GM13976 (cell line): ENCODE measurements at regions not wholly inside any gene's neighbourhood (a gene's known extent, or its start where the extent isn't known, plus 50 kb on each side); places are given as distances from the start of the nearest gene placed in this dataset.

Experiments used
- DNase-seq: peaks from one replicate; pipeline ENCODE4 v3.0.0; 2012; ENCODE audit warnings: low spot score
- in situ Hi-C: fragments of 300-500 bp; cut with MboI; formaldehyde crosslinking; loops from one replicate; pipeline ENCODE4 v1.12.0; 2022; ENCODE audit warnings: low sequenced_read_pairs, mixed read lengths, inconsistent platforms; ENCODE audit not compliant: unreplicated experiment
- TF ChIP-seq, protein P1 (sequence below): IDR thresholded peaks from 2 replicates; pipeline ENCODE4 v1.5.1; 2012; ENCODE audit warnings: borderline replicate concordance, mild to moderate bottlenecking; ENCODE audit not compliant: insufficient read depth; ENCODE audit errors: extremely low read depth, missing control alignments, control extremely low read depth

DNA sequence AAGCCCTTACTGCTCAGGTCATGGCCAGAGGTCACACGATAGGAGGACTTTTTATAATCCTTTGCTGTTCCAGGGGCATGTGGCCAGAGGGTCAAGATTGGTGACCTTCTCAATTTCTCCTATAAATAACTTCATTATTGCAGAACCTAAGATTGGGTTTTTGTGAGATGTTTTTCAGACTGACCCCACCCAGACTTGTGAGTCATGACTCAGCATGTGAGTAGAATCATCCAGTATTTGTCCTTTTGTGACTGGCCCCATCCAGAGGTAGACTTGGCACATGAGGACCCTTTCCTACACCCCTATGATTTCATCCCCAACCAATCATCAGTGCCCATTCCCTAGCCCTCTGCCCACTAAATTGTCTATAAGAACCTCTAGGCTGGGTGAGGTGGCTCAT is 84.5 kb upstream of the ABCC4 start:
- in situ Hi-C loops: loop anchor here (5.0 kb wide), 1 partner anchor 193 kb away; no protein-coding TSS in a partner anchor
- no peak for DNase-seq
- TF ChIP-seq, protein P1, sequence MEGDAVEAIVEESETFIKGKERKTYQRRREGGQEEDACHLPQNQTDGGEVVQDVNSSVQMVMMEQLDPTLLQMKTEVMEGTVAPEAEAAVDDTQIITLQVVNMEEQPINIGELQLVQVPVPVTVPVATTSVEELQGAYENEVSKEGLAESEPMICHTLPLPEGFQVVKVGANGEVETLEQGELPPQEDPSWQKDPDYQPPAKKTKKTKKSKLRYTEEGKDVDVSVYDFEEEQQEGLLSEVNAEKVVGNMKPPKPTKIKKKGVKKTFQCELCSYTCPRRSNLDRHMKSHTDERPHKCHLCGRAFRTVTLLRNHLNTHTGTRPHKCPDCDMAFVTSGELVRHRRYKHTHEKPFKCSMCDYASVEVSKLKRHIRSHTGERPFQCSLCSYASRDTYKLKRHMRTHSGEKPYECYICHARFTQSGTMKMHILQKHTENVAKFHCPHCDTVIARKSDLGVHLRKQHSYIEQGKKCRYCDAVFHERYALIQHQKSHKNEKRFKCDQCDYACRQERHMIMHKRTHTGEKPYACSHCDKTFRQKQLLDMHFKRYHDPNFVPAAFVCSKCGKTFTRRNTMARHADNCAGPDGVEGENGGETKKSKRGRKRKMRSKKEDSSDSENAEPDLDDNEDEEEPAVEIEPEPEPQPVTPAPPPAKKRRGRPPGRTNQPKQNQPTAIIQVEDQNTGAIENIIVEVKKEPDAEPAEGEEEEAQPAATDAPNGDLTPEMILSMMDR: no peak

DNA sequence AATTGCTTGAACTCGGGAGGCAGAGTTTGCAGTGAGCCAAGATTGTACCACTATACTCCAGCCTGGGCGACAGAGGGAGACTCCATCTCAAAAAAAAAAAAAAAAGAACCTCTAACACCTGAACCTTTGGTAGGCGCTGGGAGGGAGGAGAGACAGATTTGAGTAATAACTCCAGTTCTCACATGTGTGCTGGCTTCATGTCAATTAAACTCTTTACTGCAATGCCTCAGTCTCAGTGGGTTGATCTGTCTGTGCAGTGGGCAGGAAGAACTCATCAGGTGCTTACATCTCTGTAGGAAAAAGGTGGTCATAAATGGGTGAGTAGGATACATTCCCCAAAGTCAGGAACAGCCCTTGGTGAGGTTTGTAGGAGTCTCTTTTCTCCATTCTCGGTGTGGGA is 85.1 kb upstream of the ABCC4 start:
- in situ Hi-C loops: loop anchor here (5.0 kb wide), 1 partner anchor 194 kb away; no protein-coding TSS in a partner anchor
- DNase-seq: no peak

DNA sequence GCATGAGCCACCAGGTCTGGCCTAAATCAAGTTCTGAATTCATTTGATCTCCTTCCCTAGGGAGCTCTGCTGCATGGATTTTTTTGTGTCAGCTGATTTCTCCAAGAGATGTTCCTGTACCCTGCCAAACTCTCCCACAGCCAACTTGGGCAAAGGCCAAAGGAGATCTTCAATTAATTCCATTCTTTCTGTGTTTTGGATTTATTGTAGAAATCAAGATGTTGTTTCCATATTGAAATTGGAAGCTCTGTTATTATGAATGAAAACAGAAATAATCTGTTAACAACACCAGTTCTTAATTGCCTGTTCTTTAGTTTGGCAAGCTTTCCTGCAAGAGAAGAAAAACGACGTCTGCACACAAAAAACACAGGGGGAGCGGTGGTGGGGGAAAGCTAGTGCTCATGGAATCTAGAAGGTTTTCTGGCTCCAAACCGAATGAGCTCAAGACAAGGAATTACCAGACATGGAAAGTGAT is 86.5 kb upstream of the ABCC4 start:
- TF ChIP-seq, protein P1: no peak
- DNase-seq: no peak
- in situ Hi-C loops: loop anchor here (5.0 kb wide), 1 partner anchor 195 kb away; no protein-coding TSS in a partner anchor

More for the DNA sequence above, 85.1 kb upstream of the ABCC4 start:
- TF ChIP-seq, protein P1: no peak

DNA sequence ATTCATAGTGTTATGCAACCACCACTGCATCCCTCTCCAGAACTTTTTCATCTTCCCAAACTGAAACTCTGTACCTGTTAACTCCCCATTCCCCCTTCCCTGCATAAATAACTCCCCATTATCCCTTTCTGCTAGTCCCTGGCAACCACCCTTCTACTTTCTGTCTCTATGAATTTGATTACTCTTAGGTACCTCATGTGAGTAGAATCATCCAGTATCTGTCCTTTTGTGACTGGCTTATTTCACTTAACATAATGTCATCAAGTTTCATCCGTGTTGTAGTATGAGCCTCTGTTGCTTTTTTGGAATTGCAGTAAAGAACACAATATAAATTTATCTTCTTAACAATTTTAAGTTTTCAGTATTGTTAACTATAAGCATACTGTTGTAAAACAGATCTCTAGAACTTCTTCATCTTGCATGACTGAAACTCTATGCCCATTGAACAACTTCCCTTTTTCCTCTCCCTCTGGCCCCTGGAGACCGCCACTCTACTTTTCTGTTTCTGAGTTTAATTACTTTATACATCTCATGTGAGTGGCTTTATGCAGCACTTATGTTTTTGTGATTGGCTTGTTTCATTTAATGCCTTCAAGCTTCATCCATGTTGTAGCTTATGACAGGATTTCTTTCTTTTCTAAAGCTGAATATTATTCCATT is 87.3 kb upstream of the ABCC4 start:
- TF ChIP-seq, protein P1: no peak
- in situ Hi-C loops: loop anchor here (5.0 kb wide), 1 partner anchor 196 kb away; no protein-coding TSS in a partner anchor
- DNase-seq: no peak

DNA sequence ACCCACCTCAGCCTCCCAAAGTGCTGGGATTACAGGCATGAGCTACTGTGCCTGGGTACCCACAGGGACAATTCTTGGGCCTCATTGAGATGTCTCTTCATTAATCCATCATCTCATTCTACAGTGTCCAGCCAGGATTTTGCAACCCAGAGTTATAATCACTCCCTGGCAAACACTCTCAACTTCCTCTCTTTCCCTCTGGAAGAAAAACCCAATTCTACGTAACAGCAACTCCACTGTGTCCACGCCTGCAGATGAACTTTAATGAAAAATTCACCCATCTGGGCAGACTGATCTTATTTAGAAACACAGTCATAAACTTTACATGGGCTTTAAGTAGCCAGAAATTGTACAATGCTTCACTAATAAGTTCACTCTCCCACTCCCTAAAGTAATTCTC is 90.1 kb upstream of the ABCC4 start:
- TF ChIP-seq, protein P1: no peak
- in situ Hi-C loops: loop anchor here (10.0 kb wide), 1 partner anchor 87 kb away; the partner anchor contains the start of gene ABCC4
- DNase-seq: no peak

DNA sequence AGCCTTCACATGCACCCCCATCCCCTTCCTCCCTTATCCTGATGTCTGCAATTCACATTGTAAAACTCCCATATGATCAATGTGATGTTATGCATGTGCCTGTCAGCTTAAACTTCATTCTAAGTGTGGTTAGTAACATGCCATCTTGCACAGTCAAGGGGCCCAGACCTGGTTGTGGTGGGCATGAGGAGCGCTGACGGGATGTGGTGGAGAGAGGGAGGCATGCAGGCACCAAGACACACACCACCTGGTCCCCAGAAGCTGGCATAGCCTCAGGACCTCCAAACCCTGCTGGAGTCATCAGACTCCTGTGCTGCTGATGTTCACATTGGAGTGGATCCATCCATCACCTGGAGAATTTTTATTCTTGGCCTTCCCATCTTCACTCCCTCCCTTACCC is 90.5 kb upstream of the ABCC4 start:
- no peak for DNase-seq
- TF ChIP-seq, protein P1: no peak
- in situ Hi-C loops: loop anchor here (10.0 kb wide), 1 partner anchor 87 kb away; the partner anchor contains the start of gene ABCC4

DNA sequence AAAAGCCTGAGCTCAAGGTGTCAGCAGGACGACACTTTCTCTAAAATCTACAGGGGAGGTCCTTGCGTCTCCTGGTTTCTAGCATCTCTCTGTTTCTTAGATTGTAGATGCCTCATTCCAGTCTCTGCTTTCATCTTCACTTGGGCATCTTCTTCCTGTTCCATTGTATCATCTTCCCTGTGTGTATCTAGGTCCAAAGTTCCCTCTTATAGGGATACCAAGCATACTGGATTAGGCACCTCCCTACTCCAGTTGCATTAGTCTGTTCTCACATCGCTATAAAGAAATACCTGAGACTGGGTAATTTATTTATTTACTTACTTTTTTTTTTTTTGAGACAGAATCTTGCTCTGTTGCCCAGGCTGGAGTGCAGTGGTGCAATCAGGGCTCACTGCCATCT is 91.3 kb upstream of the ABCC4 start:
- TF ChIP-seq, protein P1: no peak
- no peak for DNase-seq
- in situ Hi-C loops: loop anchor here (10.0 kb wide), 1 partner anchor 88 kb away; the partner anchor contains the start of gene ABCC4
